ENCODE measurements at regions not wholly inside any gene's neighbourhood (a gene's known extent, or its start where the extent isn't known, plus 50 kb on each side); places are given as distances from the start of the nearest gene placed in this dataset.

DNA sequence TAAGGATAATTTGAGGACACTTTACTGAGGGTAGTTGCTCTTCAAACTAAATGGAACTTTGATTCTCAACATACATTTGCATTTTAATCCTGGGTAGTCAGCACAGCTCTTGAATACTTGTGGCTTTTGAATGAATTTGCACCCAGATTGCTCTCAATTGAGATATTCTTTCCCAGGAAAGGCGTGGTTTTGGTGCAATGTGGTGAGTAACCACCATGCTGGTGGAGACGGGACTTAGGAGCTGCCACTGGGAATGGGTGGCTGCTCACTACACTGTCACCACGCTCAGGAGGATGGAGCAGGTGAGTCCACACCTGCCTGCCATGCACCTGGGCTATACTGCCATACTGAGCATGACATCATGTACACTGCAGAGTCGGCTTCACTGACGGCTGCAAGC is 99.2 kb downstream of the IRX1 start:
- no peaks in the 10 kb centered on the region for H3K27me3 ChIP-seq (replicated peaks; ENCODE audit: insufficient read depth, low read length)
- H4K20me1 ChIP-seq (ENCODE audit: insufficient read depth, low read length): no peaks in the 10 kb centered on the region
- H3K4me2 ChIP-seq (ENCODE audit: low read depth, low read length): no peak overlapping the region
- H3K79me2 ChIP-seq (ENCODE audit: low read length): no peaks in the 10 kb centered on the region
- no peak overlapping the region for H3K27ac ChIP-seq (ENCODE audit: low read length)
- TF ChIP-seq EZH2 (optimal IDR thresholded peaks at IDR 0.05; ENCODE audit: low read depth, low read length): no peak
- TF ChIP-seq, protein P1, sequence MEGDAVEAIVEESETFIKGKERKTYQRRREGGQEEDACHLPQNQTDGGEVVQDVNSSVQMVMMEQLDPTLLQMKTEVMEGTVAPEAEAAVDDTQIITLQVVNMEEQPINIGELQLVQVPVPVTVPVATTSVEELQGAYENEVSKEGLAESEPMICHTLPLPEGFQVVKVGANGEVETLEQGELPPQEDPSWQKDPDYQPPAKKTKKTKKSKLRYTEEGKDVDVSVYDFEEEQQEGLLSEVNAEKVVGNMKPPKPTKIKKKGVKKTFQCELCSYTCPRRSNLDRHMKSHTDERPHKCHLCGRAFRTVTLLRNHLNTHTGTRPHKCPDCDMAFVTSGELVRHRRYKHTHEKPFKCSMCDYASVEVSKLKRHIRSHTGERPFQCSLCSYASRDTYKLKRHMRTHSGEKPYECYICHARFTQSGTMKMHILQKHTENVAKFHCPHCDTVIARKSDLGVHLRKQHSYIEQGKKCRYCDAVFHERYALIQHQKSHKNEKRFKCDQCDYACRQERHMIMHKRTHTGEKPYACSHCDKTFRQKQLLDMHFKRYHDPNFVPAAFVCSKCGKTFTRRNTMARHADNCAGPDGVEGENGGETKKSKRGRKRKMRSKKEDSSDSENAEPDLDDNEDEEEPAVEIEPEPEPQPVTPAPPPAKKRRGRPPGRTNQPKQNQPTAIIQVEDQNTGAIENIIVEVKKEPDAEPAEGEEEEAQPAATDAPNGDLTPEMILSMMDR (IDR thresholded peaks at IDR 0.05; ENCODE audit: low read length): no peak
- TF ChIP-seq EZH2phosphoT487 (IDR thresholded peaks at IDR 0.05; ENCODE audit: low read length): no peak
- no peak overlapping the region for H3K4me3 ChIP-seq (ENCODE audit: low read length)
- H3K9me2 ChIP-seq (replicated peaks; ENCODE audit: insufficient read depth, low read length): no peaks in the 10 kb centered on the region
- H3K9ac ChIP-seq (ENCODE audit: low read length): no peak overlapping the region
- DNase-seq: no peak
- H3F3A ChIP-seq (ENCODE audit: insufficient read depth, low read length): no peaks in the 10 kb centered on the region
- no peaks in the 10 kb centered on the region for H3K9me3 ChIP-seq (replicated peaks; ENCODE audit: insufficient read depth, low read length)
- H3K4me1 ChIP-seq (ENCODE audit: low read length): no peaks in the 10 kb centered on the region
- H3K36me3 ChIP-seq (replicated peaks; ENCODE audit: insufficient read depth, low read length): no peaks in the 10 kb centered on the region
- no peak overlapping the region for H2AFZ ChIP-seq (ENCODE audit: low read length)

DNA sequence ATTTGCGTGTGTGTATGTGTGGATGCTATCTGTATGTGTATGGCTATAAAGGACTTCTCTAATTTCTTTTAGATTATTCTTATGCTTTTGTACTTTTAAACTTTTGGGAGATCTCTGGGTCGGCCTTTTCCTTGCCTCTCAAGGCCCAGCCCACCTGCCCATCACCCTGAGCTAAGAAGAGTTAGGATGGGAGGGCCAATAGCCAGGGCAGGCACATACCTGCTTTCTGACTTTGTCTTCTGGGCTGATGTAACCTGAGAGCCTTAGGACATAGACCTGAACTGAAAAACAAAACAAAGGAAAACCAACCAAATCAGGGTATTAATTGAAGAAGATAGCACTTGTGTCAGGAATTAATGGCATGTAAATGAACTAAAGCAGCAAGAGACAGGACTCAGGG is 100.2 kb downstream of the IRX1 start:
- Histone ChIP-seq H3K9ac (ENCODE audit: low read length) (no peak overlapping the region), H2AFZ (ENCODE audit: low read length) (no peak overlapping the region), H3F3A (ENCODE audit: insufficient read depth, low read length) (no peaks in the 10 kb centered on the region), H3K4me2 (ENCODE audit: low read depth, low read length) (no peak overlapping the region), H4K20me1 (ENCODE audit: insufficient read depth, low read length) (no peaks in the 10 kb centered on the region), H3K79me2 (ENCODE audit: low read length) (no peaks in the 10 kb centered on the region), H3K27me3 (replicated peaks; ENCODE audit: insufficient read depth, low read length) (no peaks in the 10 kb centered on the region), H3K36me3 (replicated peaks; ENCODE audit: insufficient read depth, low read length) (no peaks in the 10 kb centered on the region), H3K27ac (ENCODE audit: low read length) (no peak overlapping the region), H3K9me2 (replicated peaks; ENCODE audit: insufficient read depth, low read length) (no peaks in the 10 kb centered on the region), H3K4me3 (ENCODE audit: low read length) (no peak overlapping the region), H3K4me1 (ENCODE audit: low read length) (no peaks in the 10 kb centered on the region), H3K9me3 (replicated peaks; ENCODE audit: insufficient read depth, low read length) (no peaks in the 10 kb centered on the region)
- no peak for DNase-seq
- TF ChIP-seq, protein P1 (IDR thresholded peaks at IDR 0.05; ENCODE audit: low read length): no peak
- TF ChIP-seq EZH2 (optimal IDR thresholded peaks at IDR 0.05; ENCODE audit: low read depth, low read length) (no peak), EZH2phosphoT487 (IDR thresholded peaks at IDR 0.05; ENCODE audit: low read length) (no peak)

DNA sequence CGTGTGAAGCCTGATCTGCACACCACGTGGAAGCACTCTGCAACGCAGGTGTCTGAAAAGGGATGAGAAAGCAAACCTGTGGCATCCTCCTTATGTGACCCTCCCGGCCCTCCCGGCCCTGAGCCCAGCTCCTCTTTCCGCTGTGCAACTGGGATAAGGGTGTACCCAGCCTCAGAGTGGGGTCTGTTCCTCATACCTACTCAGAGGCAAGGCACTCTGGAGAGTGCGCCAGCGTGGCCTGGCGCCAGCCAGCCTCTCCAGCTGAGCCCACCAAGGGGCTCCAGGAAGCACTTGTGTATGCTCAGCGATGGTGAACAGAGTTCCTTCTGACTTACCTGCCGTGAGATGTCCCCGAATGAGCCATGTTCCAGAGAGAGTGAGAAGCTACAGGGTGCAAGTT is 102.8 kb downstream of the IRX1 start:
- H3K9ac ChIP-seq (ENCODE audit: low read length): no peak overlapping the region
- DNase-seq: no peak
- no peaks in the 10 kb centered on the region for H3K9me3 ChIP-seq (replicated peaks; ENCODE audit: insufficient read depth, low read length)
- no peaks in the 10 kb centered on the region for H3K79me2 ChIP-seq (ENCODE audit: low read length)
- no peaks in the 10 kb centered on the region for H3K27me3 ChIP-seq (replicated peaks; ENCODE audit: insufficient read depth, low read length)
- H3K9me2 ChIP-seq (replicated peaks; ENCODE audit: insufficient read depth, low read length): no peaks in the 10 kb centered on the region
- no peaks in the 10 kb centered on the region for H4K20me1 ChIP-seq (ENCODE audit: insufficient read depth, low read length)
- no peak overlapping the region for H2AFZ ChIP-seq (ENCODE audit: low read length)
- H3F3A ChIP-seq (ENCODE audit: insufficient read depth, low read length): no peaks in the 10 kb centered on the region
- no peak overlapping the region for H3K27ac ChIP-seq (ENCODE audit: low read length)
- H3K4me3 ChIP-seq (ENCODE audit: low read length): no peak overlapping the region
- TF ChIP-seq EZH2 (optimal IDR thresholded peaks at IDR 0.05; ENCODE audit: low read depth, low read length) (no peak), EZH2phosphoT487 (IDR thresholded peaks at IDR 0.05; ENCODE audit: low read length) (no peak)
- TF ChIP-seq, protein P1 (IDR thresholded peaks at IDR 0.05; ENCODE audit: low read length): no peak
- H3K36me3 ChIP-seq (replicated peaks; ENCODE audit: insufficient read depth, low read length): no peaks in the 10 kb centered on the region
- 0 out of 2 replicates have a peak, but pooled peaks cover 6% of the 10 kb centered on the region for H3K4me1 ChIP-seq (ENCODE audit: low read length)
- H3K4me2 ChIP-seq (ENCODE audit: low read depth, low read length): no peak overlapping the region

All from MM.1S (cell line).